GM18868 (cell line): ENCODE measurements at regions not wholly inside any gene's neighbourhood (a gene's known extent, or its start where the extent isn't known, plus 50 kb on each side); places are given as distances from the start of the nearest gene placed in this dataset.

Experiments used
- ATAC-seq: cut with Tn5 transposase; IDR thresholded peaks from one replicate; pipeline ENCODE4 v1.9.1; 2021; ENCODE audit warnings: mild to moderate bottlenecking, moderate library complexity; ENCODE audit not compliant: unreplicated experiment

- ATAC-seq, result no peak
Measured at GRCh38 chr18:8536231-8536630, 73.0 kb upstream of the RAB12 start.

GRCh38 chr18:8536922-8537321, 72.3 kb upstream of the RAB12 start:
- no peak for ATAC-seq

GRCh38 chr18:8537400-8537799, 71.8 kb upstream of the RAB12 start:
- ATAC-seq, result no peak

GRCh38 chr18:8538935-8539334, 70.3 kb upstream of the RAB12 start:
- ATAC-seq, result no peak

GRCh38 chr18:8546677-8547076, 62.6 kb upstream of the RAB12 start:
- no peak for ATAC-seq

GRCh38 chr18:8548186-8548585, 61.1 kb upstream of the RAB12 start:
- ATAC-seq, result no peak

- ATAC-seq, result no peak
Measured at GRCh38 chr18:8549254-8549757, 59.9 kb upstream of the RAB12 start.

GRCh38 chr18:8552151-8552550, 57.1 kb upstream of the RAB12 start:
- no peak for ATAC-seq

- ATAC-seq, result no peak
Measured at GRCh38 chr18:8554354-8554753, 54.9 kb upstream of the RAB12 start.

- no peak for ATAC-seq
Measured at GRCh38 chr18:8556424-8556823, 52.8 kb upstream of the RAB12 start.
